Mesenchymal stem cell (in vitro differentiated cells and primary cell): ENCODE measurements at regions not wholly inside any gene's neighbourhood (a gene's known extent, or its start where the extent isn't known, plus 50 kb on each side); places are given as distances from the start of the nearest gene placed in this dataset.

Source experiments
- DNase-seq: peaks from one replicate; pipeline ENCODE4 v3.0.0-alpha.2; 2013
- H2AFZ ChIP-seq: one replicate; pipeline ENCODE4 v1.6.1; 2013; ENCODE audit warnings: low read depth, mild to moderate bottlenecking, control low read depth, inconsistent platforms, low read length, moderate library complexity
- H2AK5ac ChIP-seq: 2 replicates; pipeline ENCODE4 v1.6.1; 2013; ENCODE audit warnings: low read length, moderate library complexity, mild to moderate bottlenecking, inconsistent platforms; ENCODE audit not compliant: severe bottlenecking
- H2BK120ac ChIP-seq: one replicate; pipeline ENCODE4 v1.6.1; 2013; ENCODE audit warnings: low read depth, mild to moderate bottlenecking, inconsistent platforms, low read length, moderate library complexity
- H2BK12ac ChIP-seq, 2 experiments: one replicate each; pipeline ENCODE4 v1.6.1; 2013; ENCODE audit warnings: inconsistent platforms in 2 of 2, low read length in 2 of 2, mild to moderate bottlenecking in 2 of 2, moderate library complexity in 2 of 2, control low read depth in 1 of 2
- H2BK15ac ChIP-seq: one replicate; pipeline ENCODE4 v1.6.1; 2013; ENCODE audit warnings: mild to moderate bottlenecking, low read depth, inconsistent platforms; ENCODE audit not compliant: poor library complexity, severe bottlenecking
- H2BK5ac ChIP-seq: 2 replicates; pipeline ENCODE4 v1.6.1; 2013; ENCODE audit warnings: low read depth, mild to moderate bottlenecking, low read length, control low read depth, inconsistent platforms; ENCODE audit not compliant: poor library complexity, severe bottlenecking
- H3K14ac ChIP-seq, 2 experiments: one replicate each; pipeline ENCODE4 v1.6.1; 2013; ENCODE audit warnings: inconsistent platforms in 2 of 2, low read length in 2 of 2, control low read depth in 1 of 2, mild to moderate bottlenecking in 1 of 2, moderate library complexity in 1 of 2
- H3K18ac ChIP-seq, 2 experiments: one replicate each; pipeline ENCODE4 v1.6.1; 2013; ENCODE audit warnings: inconsistent platforms in 2 of 2, low read length in 2 of 2, control low read depth in 1 of 2, low read depth in 1 of 2, mild to moderate bottlenecking in 1 of 2
- H3K23ac ChIP-seq, 2 experiments: one replicate each; pipeline ENCODE4 v1.6.1; 2013; ENCODE audit warnings: inconsistent platforms in 2 of 2, low read length in 2 of 2, mild to moderate bottlenecking in 2 of 2, moderate library complexity in 2 of 2, control low read depth in 1 of 2
- H3K27ac ChIP-seq: 2 replicates; pipeline ENCODE4 v1.5.1; 2013; ENCODE audit warnings: mild to moderate bottlenecking, moderate library complexity, low read length, control low read depth, inconsistent platforms; ENCODE audit not compliant: poor library complexity, severe bottlenecking
- H3K27me3 ChIP-seq, 2 experiments: 2 replicates each; pipeline versions ENCODE4 v1.6.1 to v1.7.0; 2013; ENCODE audit warnings: low read length in 2 of 2, mild to moderate bottlenecking in 2 of 2, moderate library complexity in 2 of 2, control low read depth in 1 of 2, inconsistent platforms in 1 of 2; ENCODE audit not compliant: control insufficient read depth in 1 of 2, insufficient read depth in 1 of 2
- H3K36me3 ChIP-seq, 2 experiments: 2 replicates each; pipeline versions ENCODE4 v1.6.1 to v1.7.0; 2013; ENCODE audit warnings: low read length in 2 of 2, control low read depth in 1 of 2, inconsistent platforms in 1 of 2, low read depth in 1 of 2, mild to moderate bottlenecking in 1 of 2; ENCODE audit not compliant: insufficient read depth in 2 of 2, control insufficient read depth in 1 of 2
- H3K4ac ChIP-seq, 2 experiments: one replicate each; pipeline ENCODE4 v1.6.1; 2013; ENCODE audit warnings: inconsistent platforms in 2 of 2, low read length in 2 of 2, mild to moderate bottlenecking in 2 of 2, moderate library complexity in 2 of 2, control low read depth in 1 of 2, low read depth in 1 of 2
- H3K4me1 ChIP-seq: 2 replicates; pipeline ENCODE4 v1.6.1; 2013; ENCODE audit warnings: low read depth, low read length, control low read depth; ENCODE audit not compliant: control insufficient read depth, insufficient read depth
- H3K4me2 ChIP-seq: 2 replicates; pipeline ENCODE4 v1.6.1; 2013; ENCODE audit warnings: low read length, mild to moderate bottlenecking, inconsistent platforms; ENCODE audit not compliant: poor library complexity, severe bottlenecking
- H3K4me3 ChIP-seq, 2 experiments: 2 replicates each; pipeline versions ENCODE4 v1.5.1 to v1.7.0; 2013; ENCODE audit warnings: low read length in 2 of 2, mild to moderate bottlenecking in 2 of 2, control low read depth in 1 of 2, low read depth in 1 of 2; ENCODE audit not compliant: insufficient read depth in 1 of 2
- H3K79me1 ChIP-seq: replicated peaks from 2 replicates; pipeline ENCODE4 v1.6.1; 2013; ENCODE audit warnings: mild to moderate bottlenecking, control low read depth, low read length, inconsistent platforms; ENCODE audit not compliant: poor library complexity, severe bottlenecking
- H3K9ac ChIP-seq: 2 replicates; pipeline ENCODE4 v1.7.0; 2013; ENCODE audit warnings: mild to moderate bottlenecking, low read length, moderate library complexity
- H3K9me3 ChIP-seq: 2 replicates; pipeline ENCODE4 v1.7.0; 2013; ENCODE audit warnings: mild to moderate bottlenecking, low read length; ENCODE audit not compliant: control insufficient read depth
- H4K8ac ChIP-seq: one replicate; pipeline ENCODE4 v1.6.1; 2013; ENCODE audit warnings: inconsistent platforms, mild to moderate bottlenecking, low read length, moderate library complexity
- H4K91ac ChIP-seq: one replicate; pipeline ENCODE4 v1.6.1; 2013; ENCODE audit warnings: mild to moderate bottlenecking, low read length, inconsistent platforms
- WGBS: methylation state at CpG from one replicate; pipeline ENCODE4 v1.1.7; 2013; ENCODE audit warnings: mixed read lengths; 5-methylcytosine and 5-hydroxymethylcytosine counted together

- DNase-seq, result no peak
- Histone ChIP-seq H3K9me3 (peaks cover 11% of the 10 kb centered on the region), H3K4me3 (no peak overlapping the region), H4K8ac (no peak overlapping the region), H3K4me2 (no peak overlapping the region), H2AK5ac (no peak overlapping the region), H3K79me1 (no peaks in the 10 kb centered on the region), H3K27ac (no peak overlapping the region), H2BK12ac (no peak overlapping the region), H3K4me1 (no peaks in the 10 kb centered on the region), H3K27me3 (no peaks in the 10 kb centered on the region), H3K18ac (no peak overlapping the region), H4K91ac (no peak overlapping the region), H3K9ac (no peak overlapping the region), H3K4ac (no peak overlapping the region), H2BK15ac (no peak overlapping the region), H3K23ac (no peak overlapping the region), H2BK120ac (no peak overlapping the region), H3K36me3 (no peaks in the 10 kb centered on the region), H2BK5ac (no peak overlapping the region), H2AFZ (no peak overlapping the region), H3K14ac (no peak overlapping the region)
- 100% methylated on average over 1 of the region's 1 CpG for WGBS
Observed at GRCh38 chr4:100881283-100881682, 363.5 kb upstream of the EMCN start.

- H3K23ac ChIP-seq, result no peak overlapping the region
- H3K27ac ChIP-seq, result no peak overlapping the region
- H3K79me1 ChIP-seq, result no peaks in the 10 kb centered on the region
- H3K9ac ChIP-seq, result no peak overlapping the region
- H2BK12ac ChIP-seq, result no peak overlapping the region
- H2BK5ac ChIP-seq, result no peak overlapping the region
- no peak overlapping the region for H3K18ac ChIP-seq
- H3K9me3 ChIP-seq, result peaks cover under 1% of the 10 kb centered on the region
- H4K91ac ChIP-seq, result no peak overlapping the region
- H2AFZ ChIP-seq, result no peak overlapping the region
- no peaks in the 10 kb centered on the region for H3K4me1 ChIP-seq
- no peak overlapping the region for H2BK15ac ChIP-seq
- no peak overlapping the region for H4K8ac ChIP-seq
- no peak overlapping the region for H2BK120ac ChIP-seq
- H3K4ac ChIP-seq, result no peak overlapping the region
- H3K36me3 ChIP-seq, result no peaks in the 10 kb centered on the region
- H3K4me3 ChIP-seq, result no peak overlapping the region
- no peak overlapping the region for H3K14ac ChIP-seq
- H3K27me3 ChIP-seq, result no peaks in the 10 kb centered on the region
- no peak for DNase-seq
- WGBS, result 80% methylated on average over 1 of the region's 1 CpG
- no peak overlapping the region for H2AK5ac ChIP-seq
- H3K4me2 ChIP-seq, result no peak overlapping the region
Observed at GRCh38 chr4:100880011-100880410, 362.2 kb upstream of the EMCN start.

GRCh38 chr4:100879471-100879870 is 361.6 kb upstream of the EMCN start:
- Histone ChIP-seq H4K91ac (no peak overlapping the region), H2AK5ac (no peak overlapping the region), H3K27me3 (no peaks in the 10 kb centered on the region), H3K36me3 (no peaks in the 10 kb centered on the region), H3K4ac (no peak overlapping the region), H2BK5ac (no peak overlapping the region), H3K4me2 (no peak overlapping the region), H3K79me1 (no peaks in the 10 kb centered on the region), H2AFZ (no peak overlapping the region), H2BK15ac (no peak overlapping the region), H3K23ac (no peak overlapping the region), H2BK12ac (no peak overlapping the region), H3K14ac (no peak overlapping the region), H3K9me3 (no peaks in the 10 kb centered on the region), H3K9ac (no peak overlapping the region), H3K27ac (no peak overlapping the region), H3K4me3 (no peak overlapping the region), H3K4me1 (no peaks in the 10 kb centered on the region), H4K8ac (no peak overlapping the region), H2BK120ac (no peak overlapping the region), H3K18ac (no peak overlapping the region)
- no peak for DNase-seq
- WGBS, result 80% methylated on average over 1 of the region's 1 CpG

GRCh38 chr4:100876546-100876945 is 358.7 kb upstream of the EMCN start:
- Histone ChIP-seq H3K79me1 (no peaks in the 10 kb centered on the region), H2AFZ (no peak overlapping the region), H3K27ac (peak overlapping the region; percentile 66), H4K8ac (no peak overlapping the region), H3K23ac (no peak overlapping the region), H2BK120ac (no peak overlapping the region), H2BK15ac (no peak overlapping the region), H2BK12ac (no peak overlapping the region), H3K36me3 (no peaks in the 10 kb centered on the region), H3K27me3 (no peaks in the 10 kb centered on the region), H3K4me2 (no peak overlapping the region), H3K14ac (no peak overlapping the region), H3K9me3 (no peaks in the 10 kb centered on the region), H2BK5ac (no peak overlapping the region), H3K18ac (no peak overlapping the region), H2AK5ac (no peak overlapping the region), H3K4me1 (no peaks in the 10 kb centered on the region), H3K4me3 (no peak overlapping the region), H3K4ac (no peak overlapping the region), H3K9ac (no peak overlapping the region), H4K91ac (no peak overlapping the region)
- DNase-seq, result no peak
